Activated CD4-positive, alpha-beta T cell treated with anti-CD3 and anti-CD28 coated beads, Interleukin-2, amount 10 ng/mL, durations not matched to agents 24 days and 14 days (primary cell): ENCODE measurements at regions not wholly inside any gene's neighbourhood (a gene's known extent, or its start where the extent isn't known, plus 50 kb on each side); places are given as distances from the start of the nearest gene placed in this dataset.

Source experiments
- DNase-seq: peaks from one replicate; pipeline ENCODE4 v3.0.0; 2022
- H3K27ac Mint-ChIP-seq: one replicate; pipeline ENCODE4 v1.8.0; 2022; ENCODE audit warnings: mild to moderate bottlenecking, mixed read lengths
- H3K27me3 Mint-ChIP-seq: one replicate; pipeline ENCODE4 v1.8.0; 2022; ENCODE audit warnings: mixed read lengths
- H3K36me3 Mint-ChIP-seq: one replicate; pipeline ENCODE4 v1.8.0; 2022; ENCODE audit warnings: low read depth, mild to moderate bottlenecking, mixed read lengths
- H3K4me1 Mint-ChIP-seq: one replicate; pipeline ENCODE4 v1.8.0; 2021; ENCODE audit warnings: mixed read lengths
- H3K4me3 Mint-ChIP-seq: one replicate; pipeline ENCODE4 v1.8.0; 2022; ENCODE audit warnings: mild to moderate bottlenecking, moderate library complexity, mixed read lengths
- H3K9me3 Mint-ChIP-seq: one replicate; pipeline ENCODE4 v1.8.0; 2021; ENCODE audit warnings: mixed read lengths
- intact Hi-C: fragments of 100-400 bp; cut with micrococcal nuclease; formaldehyde crosslinking; loops from one replicate; pipeline ENCODE4 v1.15.1; 2023

GRCh38 chr20:24366336-24367004, 103.0 kb upstream of the SYNDIG1 start:
- H3K27me3 Mint-ChIP-seq: peaks cover 8% of the 10 kb centered on the region
- intact Hi-C loops: no loop called here
- peaks cover 3% of the 10 kb centered on the region for H3K9me3 Mint-ChIP-seq
- H3K4me3 Mint-ChIP-seq: no peak overlapping the region
- no peak for DNase-seq
- no peaks in the 10 kb centered on the region for H3K4me1 Mint-ChIP-seq
- no peak overlapping the region for H3K27ac Mint-ChIP-seq
- peaks cover 2% of the 10 kb centered on the region for H3K36me3 Mint-ChIP-seq

- intact Hi-C loops: no loop called here
- H3K4me1 Mint-ChIP-seq: no peaks in the 10 kb centered on the region
- H3K27ac Mint-ChIP-seq: no peak overlapping the region
- peaks cover 3% of the 10 kb centered on the region for H3K9me3 Mint-ChIP-seq
- H3K4me3 Mint-ChIP-seq: no peak overlapping the region
- peaks cover 8% of the 10 kb centered on the region for H3K27me3 Mint-ChIP-seq
- DNase-seq: no peak
- H3K36me3 Mint-ChIP-seq: peaks cover 2% of the 10 kb centered on the region
These were observed 103.8 kb upstream of the SYNDIG1 start for GRCh38 chr20:24365670-24366069.

GRCh38 chr20:24364482-24364881, 104.9 kb upstream of the SYNDIG1 start:
- intact Hi-C loops: no loop called here
- Mint-ChIP-seq H3K9me3 (peaks cover 3% of the 10 kb centered on the region), H3K4me1 (no peaks in the 10 kb centered on the region), H3K27me3 (peaks cover 8% of the 10 kb centered on the region), H3K36me3 (peaks cover 2% of the 10 kb centered on the region), H3K27ac (no peak overlapping the region), H3K4me3 (no peak overlapping the region)
- DNase-seq: no peak

GRCh38 chr20:24363031-24363430, 106.4 kb upstream of the SYNDIG1 start:
- Mint-ChIP-seq H3K36me3 (peaks cover 2% of the 10 kb centered on the region), H3K4me1 (no peaks in the 10 kb centered on the region), H3K9me3 (peaks cover 3% of the 10 kb centered on the region), H3K4me3 (no peak overlapping the region), H3K27ac (no peak overlapping the region), H3K27me3 (peaks cover 8% of the 10 kb centered on the region)
- no peak for DNase-seq
- intact Hi-C loops: no loop called here

- no peak overlapping the region for H3K4me3 Mint-ChIP-seq
- H3K27ac Mint-ChIP-seq: no peak overlapping the region
- H3K9me3 Mint-ChIP-seq: peaks cover 3% of the 10 kb centered on the region
- peaks cover 2% of the 10 kb centered on the region for H3K36me3 Mint-ChIP-seq
- intact Hi-C loops: no loop called here
- H3K4me1 Mint-ChIP-seq: no peaks in the 10 kb centered on the region
- H3K27me3 Mint-ChIP-seq: peaks cover 8% of the 10 kb centered on the region
- no peak for DNase-seq
These were observed 107.3 kb upstream of the SYNDIG1 start for GRCh38 chr20:24362080-24362479.

GRCh38 chr20:24361541-24361940, 107.9 kb upstream of the SYNDIG1 start:
- intact Hi-C loops: no loop called here
- H3K27ac Mint-ChIP-seq: no peak overlapping the region
- no peaks in the 10 kb centered on the region for H3K4me1 Mint-ChIP-seq

GRCh38 chr20:24360531-24360930, 108.9 kb upstream of the SYNDIG1 start:
- peaks cover 2% of the 10 kb centered on the region for H3K36me3 Mint-ChIP-seq
- no peaks in the 10 kb centered on the region for H3K4me1 Mint-ChIP-seq

More at GRCh38 chr20:24361541-24361940, 107.9 kb upstream of the SYNDIG1 start:
- Mint-ChIP-seq H3K4me3 (no peak overlapping the region), H3K9me3 (peaks cover 3% of the 10 kb centered on the region), H3K36me3 (peaks cover 2% of the 10 kb centered on the region), H3K27me3 (peaks cover 3% of the 10 kb centered on the region)
- no peak for DNase-seq

GRCh38 chr20:24359321-24360027, 110.0 kb upstream of the SYNDIG1 start:
- no peaks in the 10 kb centered on the region for H3K4me1 Mint-ChIP-seq
- H3K27me3 Mint-ChIP-seq: peaks cover 3% of the 10 kb centered on the region
- H3K27ac Mint-ChIP-seq: no peak overlapping the region
- no peak overlapping the region for H3K4me3 Mint-ChIP-seq
- peaks cover 3% of the 10 kb centered on the region for H3K9me3 Mint-ChIP-seq
- DNase-seq: no peak
- intact Hi-C loops: no loop called here
- peaks cover 2% of the 10 kb centered on the region for H3K36me3 Mint-ChIP-seq

More at GRCh38 chr20:24360531-24360930, 108.9 kb upstream of the SYNDIG1 start:
- Mint-ChIP-seq H3K27ac (no peak overlapping the region), H3K9me3 (peaks cover 3% of the 10 kb centered on the region), H3K27me3 (peaks cover 3% of the 10 kb centered on the region), H3K4me3 (no peak overlapping the region)
- DNase-seq: no peak
- intact Hi-C loops: no loop called here

- H3K4me3 Mint-ChIP-seq: no peak overlapping the region
- H3K36me3 Mint-ChIP-seq: peaks cover 2% of the 10 kb centered on the region
- DNase-seq: no peak
- intact Hi-C loops: no loop called here
- no peaks in the 10 kb centered on the region for H3K4me1 Mint-ChIP-seq
- no peak overlapping the region for H3K27ac Mint-ChIP-seq
- no peaks in the 10 kb centered on the region for H3K27me3 Mint-ChIP-seq
- peaks cover 3% of the 10 kb centered on the region for H3K9me3 Mint-ChIP-seq
These were observed 111.5 kb upstream of the SYNDIG1 start for GRCh38 chr20:24357931-24358330.

- peaks cover 3% of the 10 kb centered on the region for H3K9me3 Mint-ChIP-seq
- no peaks in the 10 kb centered on the region for H3K27me3 Mint-ChIP-seq
- peaks cover 2% of the 10 kb centered on the region for H3K36me3 Mint-ChIP-seq
- intact Hi-C loops: no loop called here
- H3K4me3 Mint-ChIP-seq: no peak overlapping the region
- H3K27ac Mint-ChIP-seq: no peak overlapping the region
- DNase-seq: no peak
- no peaks in the 10 kb centered on the region for H3K4me1 Mint-ChIP-seq
These were observed 112.3 kb upstream of the SYNDIG1 start for GRCh38 chr20:24357177-24357576.

GRCh38 chr20:24353135-24353690, 116.2 kb upstream of the SYNDIG1 start:
- no peak overlapping the region for H3K4me3 Mint-ChIP-seq
- intact Hi-C loops: no loop called here
- no peak for DNase-seq
- no peaks in the 10 kb centered on the region for H3K36me3 Mint-ChIP-seq
- no peaks in the 10 kb centered on the region for H3K27me3 Mint-ChIP-seq
- H3K4me1 Mint-ChIP-seq: no peaks in the 10 kb centered on the region
- H3K9me3 Mint-ChIP-seq: no peaks in the 10 kb centered on the region
- H3K27ac Mint-ChIP-seq: no peak overlapping the region

GRCh38 chr20:24350923-24351368, 118.5 kb upstream of the SYNDIG1 start:
- Mint-ChIP-seq H3K27ac (no peak overlapping the region), H3K27me3 (no peaks in the 10 kb centered on the region), H3K4me3 (no peak overlapping the region), H3K9me3 (no peaks in the 10 kb centered on the region), H3K4me1 (no peaks in the 10 kb centered on the region), H3K36me3 (no peaks in the 10 kb centered on the region)
- no peak for DNase-seq
- intact Hi-C loops: no loop called here

- H3K36me3 Mint-ChIP-seq: no peaks in the 10 kb centered on the region
- peaks cover 5% of the 10 kb centered on the region for H3K9me3 Mint-ChIP-seq
- DNase-seq: no peak
- intact Hi-C loops: no loop called here
- H3K27ac Mint-ChIP-seq: no peak overlapping the region
- H3K4me1 Mint-ChIP-seq: peaks cover 10% of the 10 kb centered on the region
- H3K4me3 Mint-ChIP-seq: no peak overlapping the region
- no peaks in the 10 kb centered on the region for H3K27me3 Mint-ChIP-seq
These were observed 127.6 kb upstream of the SYNDIG1 start for GRCh38 chr20:24341781-24342180.

GRCh38 chr20:24340933-24341332, 128.5 kb upstream of the SYNDIG1 start:
- Mint-ChIP-seq H3K4me1 (peaks cover 11% of the 10 kb centered on the region), H3K36me3 (no peaks in the 10 kb centered on the region), H3K27ac (no peak overlapping the region), H3K9me3 (peaks cover 5% of the 10 kb centered on the region), H3K4me3 (no peak overlapping the region), H3K27me3 (no peaks in the 10 kb centered on the region)
- no peak for DNase-seq
- intact Hi-C loops: no loop called here
